PC-9 (cell line): ENCODE measurements at regions not wholly inside any gene's neighbourhood (a gene's known extent, or its start where the extent isn't known, plus 50 kb on each side); places are given as distances from the start of the nearest gene placed in this dataset.

Experiments
- BruUV-seq: library from RNA; stranded (reverse); fragments of 400-500 nt; replicated peaks from 2 replicates; lab custom pipeline; 2021; lab: Mats Ljungman, UMichigan
- CTCF ChIA-PET: fragments of 300-600 bp; sonication (Branson Sonifier 250); formaldehyde crosslinking; loops from one replicate; lab custom pipeline; 2022; ENCODE audit warnings: antibody characterized with exemption; lab: Charles Lee
- POLR2A ChIA-PET: fragments of 300-600 bp; sonication (Branson Sonifier 250); formaldehyde crosslinking; loops from one replicate; lab custom pipeline; 2022; ENCODE audit warnings: antibody characterized with exemption; ENCODE audit not compliant: unreplicated experiment; lab: Charles Lee
- DNase-seq, 2 experiments: peaks; one replicate each; pipeline versions ENCODE4 v3.0.0 to v3.0.0-alpha.2; 2015 to 2022; ENCODE audit warnings: mixed read lengths in 1 of 2
- H2AFZ ChIP-seq: fragments of 200-600 bp; sonication (generic); 2 replicates; pipeline ENCODE4 v1.8.1; 2017; ENCODE audit warnings: antibody characterized with exemption
- H3F3A ChIP-seq: fragments of 200-600 bp; sonication (generic); 2 replicates; pipeline ENCODE4 v1.8.1; 2017; ENCODE audit warnings: antibody characterized with exemption, mild to moderate bottlenecking, low read depth; ENCODE audit not compliant: insufficient read depth
- H3K27ac ChIP-seq: fragments of 200-600 bp; sonication (generic); 2 replicates; pipeline ENCODE4 v1.6.1; 2016; ENCODE audit warnings: mixed run types
- H3K27me3 ChIP-seq: fragments of 200-600 bp; sonication (generic); 2 replicates; pipeline ENCODE4 v1.6.1; 2016; ENCODE audit warnings: low read depth, mixed run types; ENCODE audit not compliant: insufficient read depth
- H3K36me3 ChIP-seq: fragments of 200-600 bp; sonication (generic); 2 replicates; pipeline ENCODE4 v1.6.1; 2016; ENCODE audit warnings: low read depth, mixed run types
- H3K4me1 ChIP-seq: fragments of 200-600 bp; sonication (generic); replicated peaks from 2 replicates; pipeline ENCODE4 v1.6.1; 2016; ENCODE audit warnings: mixed run types; ENCODE audit not compliant: insufficient read depth
- H3K4me2 ChIP-seq: fragments of 200-600 bp; sonication (generic); 2 replicates; pipeline ENCODE4 v1.6.1; 2017; ENCODE audit warnings: mixed run types
- H3K4me3 ChIP-seq: fragments of 200-600 bp; sonication (generic); 2 replicates; pipeline ENCODE4 v1.6.1; 2016; ENCODE audit warnings: mixed run types
- H3K79me2 ChIP-seq: fragments of 200-600 bp; sonication (generic); 2 replicates; pipeline ENCODE4 v1.6.1; 2017; ENCODE audit warnings: low read depth, mixed run types
- H3K9me2 ChIP-seq: fragments of 200-600 bp; sonication (generic); 2 replicates; pipeline ENCODE4 v1.8.1; 2017; ENCODE audit warnings: mild to moderate bottlenecking; ENCODE audit not compliant: insufficient read depth
- H3K9me3 ChIP-seq: fragments of 200-600 bp; sonication (generic); 2 replicates; pipeline ENCODE4 v1.8.1; 2016; ENCODE audit warnings: low read depth; ENCODE audit not compliant: insufficient read depth
- H4K20me1 ChIP-seq: fragments of 200-600 bp; sonication (generic); 2 replicates; pipeline ENCODE4 v1.8.1; 2017; ENCODE audit not compliant: insufficient read depth
- CTCF ChIP-seq: fragments of 200-600 bp; sonication (generic); conservative IDR thresholded peaks from 2 replicates; pipeline ENCODE4 v1.6.1; 2017; ENCODE audit warnings: mixed run types, antibody characterized with exemption, mild to moderate bottlenecking, moderate library complexity
- EZH2 ChIP-seq: fragments of 200-600 bp; sonication (generic); IDR thresholded peaks from 2 replicates; pipeline ENCODE4 v1.8.0; 2017; ENCODE audit warnings: antibody characterized with exemption, low read depth
- intact Hi-C: fragments of 100-400 bp; cut with micrococcal nuclease; formaldehyde crosslinking; loops from one replicate; pipeline ENCODE4 v1.10.0; 2022; ENCODE audit not compliant: unreplicated experiment

GRCh38 chr13:74765955-74766354 lies 631.8 kb upstream of the KLF12 start:
- intact Hi-C loops: no loop called here
- Histone ChIP-seq H3K36me3 (no peaks in the 10 kb centered on the region), H3K27me3 (no peaks in the 10 kb centered on the region), H4K20me1 (no peaks in the 10 kb centered on the region), H3K4me2 (no peak overlapping the region), H3F3A (no peaks in the 10 kb centered on the region), H3K4me1 (no peaks in the 10 kb centered on the region), H3K27ac (no peak overlapping the region), H2AFZ (no peak overlapping the region), H3K79me2 (no peaks in the 10 kb centered on the region), H3K9me3 (no peaks in the 10 kb centered on the region), H3K9me2 (no peaks in the 10 kb centered on the region), H3K4me3 (no peak overlapping the region)
- BruUV-seq: no TSS peak
- POLR2A ChIA-PET: no interaction called here
- CTCF ChIA-PET: no interaction called here
- TF ChIP-seq EZH2: no peak
- TF ChIP-seq CTCF: no peak
- DNase-seq: no peak

GRCh38 chr13:74761801-74762757 lies 627.9 kb upstream of the KLF12 start:
- BruUV-seq: no TSS peak
- no peak overlapping the region for H3K27ac ChIP-seq
- H2AFZ ChIP-seq: no peak overlapping the region
- DNase-seq: no peak
- no peaks in the 10 kb centered on the region for H3F3A ChIP-seq
- no peaks in the 10 kb centered on the region for H3K9me3 ChIP-seq
- POLR2A ChIA-PET: no interaction called here
- H3K4me2 ChIP-seq: no peak overlapping the region
- no peaks in the 10 kb centered on the region for H3K27me3 ChIP-seq
- H3K4me1 ChIP-seq: no peaks in the 10 kb centered on the region
- H3K9me2 ChIP-seq: no peaks in the 10 kb centered on the region
- CTCF ChIA-PET: no interaction called here
- no peak for TF ChIP-seq CTCF
- no peak for TF ChIP-seq EZH2
- no peaks in the 10 kb centered on the region for H4K20me1 ChIP-seq
- H3K36me3 ChIP-seq: no peaks in the 10 kb centered on the region
- no peaks in the 10 kb centered on the region for H3K79me2 ChIP-seq
- H3K4me3 ChIP-seq: no peak overlapping the region
- intact Hi-C loops: no loop called here

- H3K9me3 ChIP-seq: no peaks in the 10 kb centered on the region
- H3K4me2 ChIP-seq: no peak overlapping the region
- ChIA-PET CTCF (no interaction called here), POLR2A (no interaction called here)
- BruUV-seq: no TSS peak
- no peaks in the 10 kb centered on the region for H3K27me3 ChIP-seq
- H2AFZ ChIP-seq: no peak overlapping the region
- TF ChIP-seq EZH2 (no peak), CTCF (no peak)
- H3K79me2 ChIP-seq: no peaks in the 10 kb centered on the region
- no peak for DNase-seq
- H3K4me3 ChIP-seq: no peak overlapping the region
- H3K4me1 ChIP-seq: no peaks in the 10 kb centered on the region
- no peaks in the 10 kb centered on the region for H3K36me3 ChIP-seq
- no peaks in the 10 kb centered on the region for H4K20me1 ChIP-seq
- intact Hi-C loops: no loop called here
- no peak overlapping the region for H3K27ac ChIP-seq
- H3F3A ChIP-seq: no peaks in the 10 kb centered on the region
- no peaks in the 10 kb centered on the region for H3K9me2 ChIP-seq
Observed at GRCh38 chr13:74758188-74758587, 624.0 kb upstream of the KLF12 start.
